OCI-M1 (cell line): ENCODE measurements at regions not wholly inside any gene's neighbourhood (a gene's known extent, or its start where the extent isn't known, plus 50 kb on each side); places are given as distances from the start of the nearest gene placed in this dataset.
A peak's percentile ranks its signal among the peaks of the same experiment; 100 is the strongest.

Experiments
- DNase-seq: peaks from one replicate; lab custom pipeline; 2025; lab: John Stamatoyannopoulos, UW

DNA sequence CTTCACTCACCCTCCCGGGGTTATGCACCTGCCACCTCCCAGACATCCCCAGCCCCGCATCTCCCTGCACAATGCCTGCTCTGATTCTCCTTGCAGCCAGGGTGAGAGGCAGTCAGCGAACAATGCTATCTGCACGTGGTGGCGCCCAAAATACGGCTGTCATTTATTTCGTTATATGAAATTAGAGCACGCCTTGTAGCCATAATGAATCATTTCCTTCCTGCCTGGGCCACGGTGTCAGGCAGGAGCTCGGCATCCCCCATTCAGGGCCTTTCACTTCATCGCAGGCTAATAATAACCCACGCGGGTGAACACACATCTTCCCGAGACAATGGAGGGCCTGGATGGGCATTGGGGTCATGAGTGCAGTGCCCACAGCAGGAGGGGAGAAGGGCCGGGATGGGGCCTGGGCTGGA, 143.8 kb upstream of the ZNF507 start:
- DNase-seq: no peak

DNA sequence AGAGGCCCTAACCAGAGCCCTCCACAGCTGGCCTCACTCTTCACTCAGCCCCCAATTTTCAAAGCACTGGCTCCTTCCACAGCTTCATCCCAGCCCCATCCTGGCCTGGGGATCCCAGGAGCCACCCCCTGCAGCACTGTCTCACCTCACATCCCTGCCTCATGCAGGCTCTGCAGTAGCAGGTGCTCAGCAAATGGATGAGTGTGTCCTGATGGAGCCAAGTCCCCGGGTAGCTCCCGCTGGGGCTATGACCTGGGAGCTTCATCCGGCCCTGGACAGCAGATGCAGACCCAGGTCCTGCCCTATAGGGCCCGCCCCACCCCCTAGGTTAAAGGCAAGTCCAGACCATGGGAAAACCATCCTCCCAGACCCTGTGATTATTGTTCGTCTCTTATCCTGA, 143.2 kb upstream of the ZNF507 start:
- DNase-seq: no peak

- DNase-seq: no peak
Observed at GRCh38 chr19:32203161-32203560, 142.2 kb upstream of the ZNF507 start.

DNA sequence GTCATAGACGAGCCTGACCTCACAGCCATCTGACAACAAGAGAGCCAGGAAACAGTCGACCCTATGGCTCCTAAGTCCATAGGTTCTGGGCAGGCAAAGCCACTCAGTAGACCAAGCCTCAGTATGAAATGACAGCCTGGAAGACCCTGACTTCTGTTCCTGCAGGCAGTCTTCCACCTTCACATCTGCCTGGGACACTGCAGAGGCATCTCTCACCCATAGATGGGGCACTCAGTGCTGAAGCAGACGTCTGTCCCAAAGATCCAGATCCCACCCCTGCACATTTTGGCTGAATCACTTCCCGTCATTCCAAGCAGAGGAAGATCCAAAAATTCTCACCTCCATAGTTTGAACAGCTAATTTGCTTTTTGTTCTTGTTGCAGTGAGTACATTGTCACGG, 139.3 kb upstream of the ZNF507 start:
- no peak for DNase-seq

GRCh38 chr19:32208060-32208459, 137.3 kb upstream of the ZNF507 start:
- DNase-seq: no peak

DNA sequence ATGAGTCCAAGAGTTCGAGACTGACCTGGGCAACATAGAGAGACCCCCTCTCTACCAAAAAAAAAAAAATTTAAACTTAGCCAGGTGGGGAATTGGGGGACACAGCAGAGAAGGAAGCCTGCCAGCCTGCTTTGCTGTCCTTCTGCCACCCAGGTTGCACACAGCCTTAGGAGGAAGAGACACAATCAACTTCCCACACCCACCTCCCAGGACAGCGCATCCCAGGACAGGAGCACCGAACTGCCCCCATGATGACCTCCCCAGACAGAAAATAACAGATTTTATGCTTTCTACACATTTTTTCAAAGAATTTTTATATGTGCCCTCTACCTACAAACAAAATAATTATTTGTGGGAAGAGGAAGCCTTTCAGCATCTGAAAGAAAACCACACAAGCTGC, 126.0 kb upstream of the ZNF507 start:
- no peak for DNase-seq

DNA sequence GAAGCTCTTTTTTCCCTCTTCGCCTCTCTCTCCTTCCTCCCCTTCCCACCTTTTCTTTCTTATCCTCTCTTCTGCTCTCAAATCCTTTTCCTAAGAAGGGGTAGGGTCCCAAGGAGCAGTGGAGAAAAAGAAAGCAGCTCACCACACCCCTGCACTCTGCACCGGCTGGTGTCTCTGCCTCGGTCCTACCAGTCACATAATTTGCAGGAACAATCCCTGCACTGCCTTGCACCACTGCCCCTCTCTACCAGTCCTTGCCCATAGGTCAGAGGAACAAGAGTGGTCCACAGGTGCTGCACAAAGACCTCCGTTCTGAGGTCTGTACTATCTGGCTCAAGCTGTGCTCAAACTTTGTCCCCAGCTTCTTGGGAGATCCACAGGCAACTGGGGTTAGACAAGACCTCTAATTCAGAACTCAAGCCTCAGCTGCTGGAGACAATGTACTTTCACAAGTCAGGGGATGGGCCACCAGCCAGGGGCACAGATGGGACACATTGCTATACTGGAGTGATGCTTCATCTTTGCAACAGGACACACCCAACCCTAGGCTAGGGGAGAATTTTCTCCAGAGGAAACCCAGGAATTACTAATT, 125.4 kb upstream of the ZNF507 start:
- no peak for DNase-seq

- DNase-seq: no peak
Observed at GRCh38 chr19:32220951-32221350, 124.5 kb upstream of the ZNF507 start.

DNA sequence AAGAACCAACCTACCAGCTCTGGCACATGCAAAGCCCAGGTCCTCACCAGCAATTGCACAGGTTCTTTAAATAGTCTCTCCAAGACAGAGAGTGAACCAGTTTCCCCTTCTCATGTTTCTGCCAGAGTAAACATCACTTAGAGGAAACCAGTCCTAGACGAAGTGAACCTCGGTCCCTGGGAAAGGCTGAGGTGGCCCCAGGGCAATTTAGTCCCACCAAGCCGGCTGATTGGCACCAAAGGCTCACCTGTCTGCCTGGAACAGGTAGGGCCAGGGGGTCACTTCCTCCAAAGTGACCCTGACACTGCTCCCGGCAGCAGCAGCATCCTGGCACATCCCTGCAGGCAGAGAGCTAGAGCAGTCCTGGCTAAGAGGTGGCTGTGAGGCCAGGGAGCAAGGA, 122.9 kb upstream of the ZNF507 start:
- no peak for DNase-seq

DNA sequence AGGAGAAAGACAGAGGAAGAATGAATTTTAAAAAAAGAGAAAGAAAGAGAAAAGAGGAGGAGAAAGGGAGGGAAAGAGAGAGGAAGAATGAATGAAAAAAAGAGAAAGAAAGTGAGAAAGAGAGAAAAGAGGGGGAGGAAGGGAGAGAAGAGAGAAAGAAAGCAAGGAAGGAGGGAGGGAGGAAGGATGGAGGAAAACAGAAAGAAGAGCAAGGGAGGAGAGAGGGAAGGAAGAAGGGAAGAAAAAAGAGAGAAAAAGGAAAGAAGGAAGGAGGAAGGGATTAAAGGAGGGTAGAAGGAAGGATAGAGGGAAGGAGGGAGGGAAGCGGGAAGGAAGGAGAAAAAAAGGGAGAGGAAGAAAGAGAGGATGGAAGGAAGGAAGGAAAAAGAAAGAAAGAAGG, 122.3 kb upstream of the ZNF507 start:
- DNase-seq: no peak

- DNase-seq: peak; percentile 53
Observed at GRCh38 chr19:32223595-32224370, 121.6 kb upstream of the ZNF507 start.

DNA sequence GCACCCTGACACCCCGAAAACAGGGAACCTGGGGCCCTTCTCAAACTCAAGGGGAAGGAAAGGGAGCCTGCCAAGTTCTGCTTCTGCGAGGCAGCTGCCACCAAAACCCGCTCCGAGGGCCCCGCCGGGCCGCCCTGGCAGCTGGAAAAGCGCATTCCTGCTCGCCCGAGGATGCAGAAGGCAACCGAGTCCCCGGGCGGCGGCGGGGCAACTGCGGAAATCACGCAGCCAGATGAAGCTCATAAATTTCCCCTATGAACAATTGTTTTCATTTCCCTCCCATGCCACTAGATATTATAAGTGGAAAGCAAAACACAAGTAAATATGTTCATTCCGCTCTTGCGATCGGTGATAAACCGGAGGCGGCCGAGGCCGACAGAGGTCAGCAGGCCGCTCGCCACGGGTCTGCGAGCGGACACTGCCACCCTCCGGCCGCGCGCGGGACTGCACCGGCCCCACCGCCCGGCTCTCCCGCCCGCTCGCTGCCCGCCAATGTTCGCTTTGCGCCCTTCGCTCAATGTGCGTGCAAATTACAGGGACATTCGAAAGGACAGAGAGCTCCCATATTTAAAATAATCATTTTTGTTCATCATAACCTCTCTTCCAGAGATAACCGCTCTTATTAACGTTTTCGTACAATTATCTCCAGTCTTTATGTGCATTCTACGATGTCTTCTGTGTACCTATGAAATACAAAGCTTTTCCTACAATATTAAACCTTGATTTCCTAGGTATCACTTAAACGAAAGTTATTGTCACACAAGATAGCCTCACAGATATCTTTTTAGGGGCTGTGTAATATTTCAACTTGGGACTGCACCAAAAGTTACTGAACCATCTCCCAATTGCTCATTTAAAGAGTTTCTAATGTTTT, 120.8 kb upstream of the ZNF507 start:
- DNase-seq: peak; percentile 83

DNA sequence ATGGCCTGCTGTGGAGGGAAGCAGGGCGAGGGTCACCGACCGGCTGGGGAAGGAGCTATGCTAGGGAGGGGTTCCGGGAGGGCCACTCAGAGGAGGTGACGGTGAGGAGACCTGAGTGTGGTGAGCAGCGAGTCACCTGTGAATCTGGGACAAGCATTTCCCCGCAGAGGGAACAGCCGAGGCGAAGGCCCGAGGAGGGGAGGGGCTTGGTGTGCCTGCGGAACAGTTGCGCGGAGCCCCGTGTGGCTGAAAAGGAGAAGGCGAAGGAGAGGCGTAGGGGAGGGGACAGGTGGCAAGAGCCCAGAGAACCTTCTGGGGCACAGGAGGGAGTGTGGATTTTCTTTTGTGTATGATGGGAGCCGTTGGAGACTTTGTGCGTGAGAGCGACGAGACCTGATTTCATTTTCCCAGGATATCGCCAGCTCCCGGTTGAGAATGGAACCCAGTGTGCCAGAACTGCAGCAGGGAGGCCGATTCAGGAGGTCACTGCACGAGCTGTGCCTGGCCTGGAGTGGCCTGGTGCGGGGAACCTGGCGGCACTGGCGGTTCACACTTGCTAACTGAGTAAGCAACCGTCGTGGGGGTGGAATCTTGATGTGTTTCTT, 117.7 kb upstream of the ZNF507 start:
- DNase-seq: no peak

GRCh38 chr19:32230441-32230840, 115.0 kb upstream of the ZNF507 start:
- DNase-seq: no peak

- no peak for DNase-seq
Observed at GRCh38 chr19:32231020-32231419, 114.4 kb upstream of the ZNF507 start.

- no peak for DNase-seq
Observed at GRCh38 chr19:32231691-32232090, 113.7 kb upstream of the ZNF507 start.

DNA sequence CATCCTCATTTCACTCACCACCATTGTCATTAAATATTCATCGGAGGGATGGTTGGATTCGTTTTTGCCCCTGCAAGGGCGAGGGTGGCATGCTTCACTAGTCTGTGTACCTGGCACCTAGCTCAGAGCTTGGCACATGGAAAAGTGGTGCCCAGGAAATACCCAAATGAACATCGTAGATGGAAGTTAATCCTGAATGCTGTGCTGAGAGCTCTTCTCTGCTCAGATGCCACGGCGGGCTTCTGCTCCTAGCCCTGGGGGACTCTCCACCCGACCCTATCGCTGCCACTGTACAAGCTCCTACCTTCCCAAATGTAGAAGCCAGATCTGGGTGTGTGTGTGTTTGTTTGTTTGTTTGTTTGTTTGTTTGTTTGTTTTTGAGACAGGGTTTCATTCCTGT, 113.0 kb upstream of the ZNF507 start:
- DNase-seq: no peak

DNA sequence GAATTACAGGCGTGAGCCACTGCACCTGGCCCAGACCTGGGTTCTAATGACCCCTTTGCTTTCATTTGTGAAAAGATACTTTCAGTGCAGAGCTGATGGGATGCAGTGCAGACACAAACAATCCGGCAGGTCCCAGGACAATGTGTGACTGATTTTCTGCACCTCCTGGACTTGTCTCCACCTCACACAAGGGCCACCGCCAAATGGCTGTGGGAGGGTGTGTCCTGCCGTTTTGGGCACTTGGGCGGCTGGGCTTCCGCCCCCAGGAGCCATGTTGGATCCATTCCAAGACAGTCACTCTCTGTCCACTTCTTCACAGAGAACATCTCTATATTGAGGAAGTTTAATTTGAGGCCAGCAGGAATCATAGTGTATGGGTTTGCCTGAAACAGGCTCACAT, 112.3 kb upstream of the ZNF507 start:
- no peak for DNase-seq

DNA sequence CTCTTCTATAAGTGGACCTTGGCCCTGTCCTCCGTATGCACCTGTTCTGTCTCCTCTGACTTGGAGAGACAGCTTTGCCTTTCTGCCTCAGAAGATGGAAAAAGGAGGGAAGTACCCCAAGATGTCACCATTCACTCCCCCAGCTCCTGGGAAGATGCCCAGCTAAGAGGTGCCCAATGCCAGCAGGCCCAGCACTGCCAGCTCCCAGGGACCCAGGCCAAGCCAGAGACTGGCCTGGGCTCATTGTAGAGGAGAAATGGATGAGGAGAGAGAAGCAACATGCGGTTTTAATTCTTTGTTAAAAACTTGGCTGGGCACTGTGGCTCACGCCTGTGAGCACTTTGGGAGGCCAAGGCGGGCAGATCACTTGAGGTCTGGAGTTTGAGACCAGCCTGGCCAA, 111.5 kb upstream of the ZNF507 start:
- DNase-seq: no peak

GRCh38 chr19:32234663-32235217, 110.7 kb upstream of the ZNF507 start:
- no peak for DNase-seq

GRCh38 chr19:32238076-32238475, 107.3 kb upstream of the ZNF507 start:
- DNase-seq: no peak

DNA sequence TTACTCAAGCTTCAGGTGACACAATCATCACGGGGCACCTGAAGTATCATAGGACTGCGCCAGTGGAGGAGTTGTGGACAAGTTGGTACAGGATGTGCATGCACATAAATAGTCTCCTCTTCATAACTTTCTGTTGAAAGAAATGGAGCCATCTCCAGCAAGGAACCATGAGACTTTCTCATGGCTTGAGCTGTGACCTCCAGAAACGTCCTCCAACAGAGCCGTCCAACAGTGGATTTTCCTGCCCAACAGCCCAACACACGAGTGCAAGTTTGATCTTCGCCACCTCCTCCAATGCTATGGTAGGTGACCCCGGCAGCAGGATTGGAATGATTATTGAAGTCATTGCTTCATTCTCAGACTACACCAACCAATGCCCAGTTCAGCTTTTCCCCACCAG, 105.1 kb upstream of the ZNF507 start:
- no peak for DNase-seq
